HL-60 (cell line): ENCODE measurements at regions not wholly inside any gene's neighbourhood (a gene's known extent, or its start where the extent isn't known, plus 50 kb on each side); places are given as distances from the start of the nearest gene placed in this dataset.

Experiments used
- CTCF ChIP-seq: IDR thresholded peaks from one replicate; pipeline ENCODE4 v1.5.1; 2011; ENCODE audit warnings: low read length, control low read depth, inconsistent platforms; ENCODE audit not compliant: insufficient read depth
- POLR2AphosphoS5 ChIP-seq: IDR thresholded peaks from 2 replicates; pipeline ENCODE4 v1.6.1; 2012; ENCODE audit warnings: low read depth

DNA sequence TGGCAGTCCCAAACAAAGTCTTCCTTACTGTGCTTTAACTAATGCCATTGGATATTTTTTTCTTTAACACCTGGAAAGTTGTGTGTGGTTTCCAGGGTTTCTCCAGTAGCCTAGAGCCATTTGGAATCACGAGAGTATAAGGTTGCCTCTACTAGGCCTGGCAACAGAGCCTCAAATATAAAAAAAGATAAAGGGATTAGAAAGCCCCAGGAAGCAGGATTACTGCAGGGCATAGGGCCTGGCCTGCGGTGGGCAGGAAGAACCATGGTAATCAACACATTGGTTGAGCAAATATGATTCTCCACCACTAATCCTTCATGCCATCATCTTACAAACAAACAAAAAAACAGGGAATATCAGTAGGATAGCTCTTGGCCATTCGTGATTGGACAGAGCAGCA is 177.8 kb upstream of the GGTLC1 start:
- TF ChIP-seq CTCF (no peak), POLR2AphosphoS5 (no peak)
